ENCODE measurements at regions not wholly inside any gene's neighbourhood (a gene's known extent, or its start where the extent isn't known, plus 50 kb on each side); places are given as distances from the start of the nearest gene placed in this dataset.

GRCh38 chr3:165339753-165340152 is 143.6 kb upstream of the SLITRK3 start:
- no peak for DNase-seq (ENCODE audit: low read depth)

- no peak for DNase-seq (ENCODE audit: low read depth)
These were observed 140.6 kb upstream of the SLITRK3 start for GRCh38 chr3:165336786-165337185.

Data from stromal cell of bone marrow (primary cell).